NB4 (cell line): ENCODE measurements at regions not wholly inside any gene's neighbourhood (a gene's known extent, or its start where the extent isn't known, plus 50 kb on each side); places are given as distances from the start of the nearest gene placed in this dataset.

Experiments
- CTCF ChIP-seq: IDR thresholded peaks from one replicate; pipeline ENCODE4 v1.5.1; 2012; ENCODE audit warnings: low read depth, low read length
- MAX ChIP-seq: IDR thresholded peaks from 2 replicates; pipeline ENCODE4 v1.6.1; 2011; ENCODE audit warnings: low read depth, low read length
- MYC ChIP-seq: IDR thresholded peaks from 2 replicates; pipeline ENCODE4 v1.6.1; 2011; ENCODE audit warnings: low read depth, low read length
- POLR2A ChIP-seq: IDR thresholded peaks from 2 replicates; pipeline ENCODE4 v1.6.1; 2011; ENCODE audit warnings: mild to moderate bottlenecking; ENCODE audit not compliant: insufficient read length; ENCODE audit errors: extremely low read depth

GRCh38 chr5:86894056-86894455 is 276.3 kb downstream of the COX7C start:
- TF ChIP-seq CTCF (no peak), MAX (no peak), POLR2A (no peak), MYC (no peak)
